Left renal cortex interstitium (tissue), 4 donors: ENCODE measurements at regions not wholly inside any gene's neighbourhood (a gene's known extent, or its start where the extent isn't known, plus 50 kb on each side); places are given as distances from the start of the nearest gene placed in this dataset.
"Not testable (repeated sequence)": the region's sequence is repeated elsewhere in the genome, so short reads cannot be mapped to it uniquely, and the experiment has no call there.

Experiments
- DNase-seq, 4 donors: peaks; one replicate each; pipeline ENCODE4 v3.0.0-alpha.2; 2013; ENCODE audit warnings: low read depth in 4 of 4, low spot score in 2 of 4, missing footprints in 1 of 4

GRCh38 chr10:30534465-30535144 lies 94.9 kb downstream of the LYZL2 start:
- DNase-seq, result peak in 3 of 4 donors; percentile 42 to 66 (median 50)

GRCh38 chr10:30531751-30532530 lies 97.6 kb downstream of the LYZL2 start:
- no peak for DNase-seq

GRCh38 chr10:30529373-30529998 lies 95.5 kb downstream of the MAP3K8 start:
- DNase-seq, result no peak

- DNase-seq, result no peak
These were observed 94.4 kb downstream of the MAP3K8 start for GRCh38 chr10:30528429-30528786.

GRCh38 chr10:30527623-30528428 lies 93.8 kb downstream of the MAP3K8 start:
- DNase-seq, result no peak

GRCh38 chr10:30522661-30523078 lies 88.7 kb downstream of the MAP3K8 start:
- DNase-seq, result not testable (repeated sequence)

GRCh38 chr10:30518907-30519306 lies 84.9 kb downstream of the MAP3K8 start:
- no peak for DNase-seq
